OCI-LY3 (cell line): ENCODE measurements at regions not wholly inside any gene's neighbourhood (a gene's known extent, or its start where the extent isn't known, plus 50 kb on each side); places are given as distances from the start of the nearest gene placed in this dataset.

Experiments used
- CTCF ChIP-seq: fragments of 200-600, 300-600 bp; sonication (generic); IDR thresholded peaks from 2 replicates; pipeline ENCODE4 v1.5.1; 2014; ENCODE audit warnings: antibody characterized with exemption, low read length, low read depth
- EZH2phosphoT487 ChIP-seq: fragments of 200-600 bp; shearing (Covaris generic); IDR thresholded peaks from 2 replicates; pipeline ENCODE4 v1.6.1; 2018; ENCODE audit warnings: antibody characterized with exemption, mixed run types, low read depth

DNA sequence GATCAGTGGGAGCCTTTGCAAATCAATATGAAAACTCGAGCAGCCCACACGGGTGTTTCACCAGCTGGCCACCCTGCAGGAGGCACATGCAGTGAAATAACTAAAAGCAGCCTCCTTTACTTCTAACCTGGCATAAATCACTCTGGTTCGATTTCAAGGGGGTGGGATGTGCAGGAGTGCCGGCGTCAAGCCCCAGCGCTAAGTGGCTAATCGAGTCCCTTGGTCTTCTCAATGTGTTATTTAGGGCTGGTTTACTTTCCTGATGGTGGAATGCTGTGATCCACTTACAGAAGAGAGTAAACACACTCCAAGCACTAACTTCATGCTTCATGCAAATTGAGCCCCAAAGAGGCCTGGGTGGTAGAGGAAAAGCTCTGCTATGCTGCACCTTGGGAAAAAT lies 109.4 kb downstream of the TMEM174 start:
- TF ChIP-seq CTCF (no peak), EZH2phosphoT487 (no peak)
